SK-N-SH treated with all-trans-retinoic acid at 6 μM for 48 hours (cell line): ENCODE measurements at regions not wholly inside any gene's neighbourhood (a gene's known extent, or its start where the extent isn't known, plus 50 kb on each side); places are given as distances from the start of the nearest gene placed in this dataset.

ENCODE experiments used
- ATAC-seq: fragments of 200-7000 bp; cut with Tn5 transposase; 3 replicates; pipeline ENCODE4 v1.9.1; 2020; ENCODE audit warnings: mild to moderate bottlenecking, moderate library complexity
- ARNTL ChIP-seq: fragments of 450-650 bp; formaldehyde crosslinking; IDR thresholded peaks from 2 replicates; pipeline ENCODE4 v1.5.0; 2020; ENCODE audit warnings: low read depth, mild to moderate bottlenecking, moderate library complexity, borderline replicate concordance
- BACH2 ChIP-seq: fragments of 250-450 bp; sonication (Bioruptor Pico); IDR thresholded peaks from 2 replicates; pipeline ENCODE4 v1.9.0; 2021; ENCODE audit warnings: mild to moderate bottlenecking, borderline replicate concordance
- CREB5 ChIP-seq: fragments of 250-450 bp; sonication (Bioruptor Pico); IDR thresholded peaks from 2 replicates; pipeline ENCODE4 v1.5.1; 2020; ENCODE audit warnings: low read depth, mild to moderate bottlenecking, moderate library complexity
- CSDC2 ChIP-seq: fragments of 250-450 bp; sonication (Bioruptor Pico); IDR thresholded peaks from 2 replicates; pipeline ENCODE4 v1.5.0; 2020; ENCODE audit warnings: mild to moderate bottlenecking, moderate library complexity
- CSRNP3 ChIP-seq: fragments of 250-450 bp; sonication (Bioruptor Pico); IDR thresholded peaks from 2 replicates; pipeline ENCODE4 v1.5.1; 2021; ENCODE audit warnings: mild to moderate bottlenecking, moderate library complexity
- ESRRG ChIP-seq: fragments of 250-450 bp; sonication (Bioruptor Pico); IDR thresholded peaks from 2 replicates; pipeline ENCODE4 v1.6.1; 2021; ENCODE audit warnings: mild to moderate bottlenecking
- GLIS3 ChIP-seq: fragments of 250-450 bp; sonication (Bioruptor Pico); IDR thresholded peaks from 2 replicates; pipeline ENCODE4 v1.5.0; 2020; ENCODE audit warnings: mild to moderate bottlenecking, moderate library complexity
- ISL1 ChIP-seq: fragments of 250-450 bp; sonication (Bioruptor Pico); IDR thresholded peaks from 2 replicates; pipeline ENCODE4 v2.1.2; 2022; ENCODE audit warnings: mild to moderate bottlenecking, moderate library complexity
- PATZ1 ChIP-seq: fragments of 250-450 bp; sonication (Bioruptor Pico); IDR thresholded peaks from 2 replicates; pipeline ENCODE4 v1.8.0; 2020; ENCODE audit warnings: mild to moderate bottlenecking, moderate library complexity, borderline replicate concordance
- POU6F1 ChIP-seq: fragments of 250-450 bp; sonication (Bioruptor Pico); IDR thresholded peaks from 2 replicates; pipeline ENCODE4 v1.8.0; 2021; ENCODE audit warnings: low read depth, mild to moderate bottlenecking, moderate library complexity, borderline replicate concordance
- PPARA ChIP-seq: fragments of 250-450 bp; sonication (Bioruptor Pico); IDR thresholded peaks from 2 replicates; pipeline ENCODE4 v1.5.0; 2020; ENCODE audit warnings: mild to moderate bottlenecking, borderline replicate concordance
- RARB ChIP-seq: fragments of 250-450 bp; sonication (Bioruptor Pico); IDR thresholded peaks from 2 replicates; pipeline ENCODE4 v1.8.0; 2021; ENCODE audit warnings: mild to moderate bottlenecking, moderate library complexity
- SNAI2 ChIP-seq: fragments of 250-450 bp; sonication (Bioruptor Pico); IDR thresholded peaks from 2 replicates; pipeline ENCODE4 v1.5.0; 2020; ENCODE audit warnings: mild to moderate bottlenecking, moderate library complexity
- TCF4 ChIP-seq: fragments of 250-450 bp; sonication (Bioruptor Pico); IDR thresholded peaks from 2 replicates; pipeline ENCODE4 v1.8.0; 2021; ENCODE audit warnings: mild to moderate bottlenecking, moderate library complexity, borderline replicate concordance
- TOX ChIP-seq: fragments of 250-450 bp; sonication (Bioruptor Pico); IDR thresholded peaks from 2 replicates; pipeline ENCODE4 v1.8.0; 2021; ENCODE audit warnings: mild to moderate bottlenecking, moderate library complexity, borderline replicate concordance
- ZC3H10 ChIP-seq: fragments of 250-450 bp; sonication (Bioruptor Pico); IDR thresholded peaks from 2 replicates; pipeline ENCODE4 v1.5.1; 2021; ENCODE audit warnings: mild to moderate bottlenecking, moderate library complexity
- ZFP3 ChIP-seq: fragments of 250-450 bp; sonication (Bioruptor Pico); IDR thresholded peaks from 2 replicates; pipeline ENCODE4 v1.5.0; 2020; ENCODE audit warnings: mild to moderate bottlenecking, moderate library complexity
- ZFP30 ChIP-seq: fragments of 450-650 bp; formaldehyde crosslinking; IDR thresholded peaks from 2 replicates; pipeline ENCODE4 v1.5.0; 2022; ENCODE audit warnings: mild to moderate bottlenecking, moderate library complexity
- ZNF565 ChIP-seq: fragments of 450-650 bp; formaldehyde crosslinking; conservative IDR thresholded peaks from 2 replicates; pipeline ENCODE4 v1.5.0; 2020; ENCODE audit warnings: low read depth, mild to moderate bottlenecking, moderate library complexity
- ZNF70 ChIP-seq: fragments of 450-650 bp; formaldehyde crosslinking; IDR thresholded peaks from 2 replicates; pipeline ENCODE4 v1.5.0; 2020; ENCODE audit warnings: mild to moderate bottlenecking, moderate library complexity
- ZNF8 ChIP-seq: fragments of 450-650 bp; formaldehyde crosslinking; IDR thresholded peaks from 2 replicates; pipeline ENCODE4 v1.5.0; 2020; ENCODE audit warnings: mild to moderate bottlenecking, moderate library complexity

- no peak for TF ChIP-seq PPARA
- TF ChIP-seq ZNF8: no peak
- TF ChIP-seq RARB (CRISPR knock-in tag): no peak
- TF ChIP-seq BACH2 (CRISPR knock-in tag): no peak
- no peak for TF ChIP-seq ZNF565 (CRISPR knock-in tag)
- no peak for TF ChIP-seq CSRNP3
- TF ChIP-seq GLIS3: no peak
- ATAC-seq: no peak
These were observed 1212.9 kb downstream of the TYW1 start for GRCh38 chr7:68209486-68209885.

GRCh38 chr7:68213838-68214237, 1217.2 kb downstream of the TYW1 start:
- TF ChIP-seq ZNF8: no peak
- no peak for ATAC-seq

GRCh38 chr7:68216051-68216450, 1219.4 kb downstream of the TYW1 start:
- TF ChIP-seq CSDC2 (CRISPR knock-in tag): no peak
- TF ChIP-seq ZNF565 (CRISPR knock-in tag): no peak
- TF ChIP-seq ZNF70 (CRISPR knock-in tag): no peak
- no peak for TF ChIP-seq POU6F1 (CRISPR knock-in tag)
- no peak for TF ChIP-seq BACH2 (CRISPR knock-in tag)
- no peak for TF ChIP-seq CSRNP3
- TF ChIP-seq TOX (CRISPR knock-in tag): no peak
- TF ChIP-seq PATZ1 (CRISPR knock-in tag): no peak
- TF ChIP-seq RARB (CRISPR knock-in tag): no peak
- TF ChIP-seq TCF4: no peak
- no peak for TF ChIP-seq ZFP3 (CRISPR knock-in tag)
- TF ChIP-seq GLIS3: no peak
- TF ChIP-seq ZC3H10: no peak
- TF ChIP-seq SNAI2 (CRISPR knock-in tag): no peak
- TF ChIP-seq ARNTL (CRISPR knock-in tag): no peak
- TF ChIP-seq PPARA: no peak
- no peak for TF ChIP-seq ESRRG (CRISPR knock-in tag)
- TF ChIP-seq, all 23 proteins: peak for 0
- no peak for ATAC-seq

GRCh38 chr7:68217426-68217825, 1220.8 kb downstream of the TYW1 start:
- ATAC-seq: no peak
- no peak for TF ChIP-seq CREB5 (CRISPR knock-in tag)
- no peak for TF ChIP-seq CSRNP3
- TF ChIP-seq POU6F1 (CRISPR knock-in tag): no peak
- no peak for TF ChIP-seq ZNF70 (CRISPR knock-in tag)
- no peak for TF ChIP-seq CSDC2 (CRISPR knock-in tag)
- TF ChIP-seq PATZ1 (CRISPR knock-in tag): no peak
- no peak for TF ChIP-seq ESRRG (CRISPR knock-in tag)
- no peak for TF ChIP-seq TOX (CRISPR knock-in tag)
- TF ChIP-seq ISL1 (CRISPR knock-in tag): no peak
- TF ChIP-seq ZC3H10: no peak
- no peak for TF ChIP-seq ZNF8
- no peak for TF ChIP-seq BACH2 (CRISPR knock-in tag)
- TF ChIP-seq SNAI2 (CRISPR knock-in tag): no peak
- TF ChIP-seq GLIS3: no peak
- TF ChIP-seq ZFP30 (CRISPR knock-in tag): no peak
- no peak for TF ChIP-seq RARB (CRISPR knock-in tag)
- no peak for TF ChIP-seq ZFP3 (CRISPR knock-in tag)
